ENCODE measurements at regions not wholly inside any gene's neighbourhood (a gene's known extent, or its start where the extent isn't known, plus 50 kb on each side); places are given as distances from the start of the nearest gene placed in this dataset.

GRCh38 chr1:13930151-13930550 is 230.2 kb downstream of the PRDM2 start:
- TF ChIP-seq ELF4 (CRISPR knock-in tag; IDR thresholded peaks at IDR 0.05; ENCODE audit: low read depth) (no peak), CTCF (IDR thresholded peaks at IDR 0.05) (peak; percentile 20; the same call in 1 of the 2 replicates), E2F4 (CRISPR knock-in tag; IDR thresholded peaks at IDR 0.05; ENCODE audit: borderline replicate concordance, low read depth) (no peak)
